ENCODE measurements at regions not wholly inside any gene's neighbourhood (a gene's known extent, or its start where the extent isn't known, plus 50 kb on each side); places are given as distances from the start of the nearest gene placed in this dataset.
A peak's percentile ranks its signal among the peaks of the same experiment; 100 is the strongest.

GRCh38 chr2:8281950-8282857 is 399.7 kb upstream of the ID2 start:
- Mint-ChIP-seq H3K27ac (ENCODE audit: unreplicated experiment) (no peak overlapping the region), H3K9me3 (ENCODE audit: unreplicated experiment) (no peaks in the 10 kb centered on the region), H3K36me3 (ENCODE audit: unreplicated experiment) (no peaks in the 10 kb centered on the region), H3K4me3 (ENCODE audit: unreplicated experiment) (no peak overlapping the region), H3K27me3 (ENCODE audit: unreplicated experiment) (peaks cover 4% of the 10 kb centered on the region), H3K4me1 (ENCODE audit: unreplicated experiment) (no peaks in the 10 kb centered on the region)
- no peak for TF ChIP-seq CTCF (IDR thresholded peaks at IDR 0.05)
- peak; percentile 79 for DNase-seq (ENCODE audit: extremely low spot score, unreplicated experiment)

DNA sequence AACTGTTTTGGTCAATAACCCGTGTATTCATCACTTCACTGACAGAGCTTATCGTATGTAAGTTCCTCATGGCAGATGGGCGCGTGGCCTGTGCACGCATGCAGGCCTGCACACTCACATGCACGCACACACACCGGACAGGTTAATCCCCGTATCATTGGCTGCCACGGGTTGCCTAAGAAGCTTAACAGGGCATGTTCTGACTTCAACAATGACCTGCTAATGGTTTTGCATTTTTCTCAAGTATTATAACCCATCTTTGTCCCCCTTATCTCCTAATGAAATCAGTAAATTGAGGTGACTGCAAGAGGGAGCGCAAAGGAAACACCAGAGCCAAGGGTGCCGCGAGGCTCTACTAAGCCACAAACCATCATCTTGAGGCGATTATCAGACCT is 399.0 kb upstream of the ID2 start:
- H3K4me3 Mint-ChIP-seq (ENCODE audit: unreplicated experiment): no peak overlapping the region
- TF ChIP-seq CTCF (IDR thresholded peaks at IDR 0.05): no peak
- H3K4me1 Mint-ChIP-seq (ENCODE audit: unreplicated experiment): no peaks in the 10 kb centered on the region
- no peak overlapping the region for H3K27ac Mint-ChIP-seq (ENCODE audit: unreplicated experiment)
- H3K27me3 Mint-ChIP-seq (ENCODE audit: unreplicated experiment): peaks cover 8% of the 10 kb centered on the region
- DNase-seq (ENCODE audit: extremely low spot score, unreplicated experiment): no peak
- H3K9me3 Mint-ChIP-seq (ENCODE audit: unreplicated experiment): no peaks in the 10 kb centered on the region
- H3K36me3 Mint-ChIP-seq (ENCODE audit: unreplicated experiment): no peaks in the 10 kb centered on the region

GRCh38 chr2:8285081-8285480 is 396.8 kb upstream of the ID2 start:
- H3K4me3 Mint-ChIP-seq (ENCODE audit: unreplicated experiment): no peak overlapping the region
- H3K27me3 Mint-ChIP-seq (ENCODE audit: unreplicated experiment): peaks cover 8% of the 10 kb centered on the region
- no peak for TF ChIP-seq CTCF (IDR thresholded peaks at IDR 0.05)
- H3K4me1 Mint-ChIP-seq (ENCODE audit: unreplicated experiment): no peaks in the 10 kb centered on the region
- H3K9me3 Mint-ChIP-seq (ENCODE audit: unreplicated experiment): no peaks in the 10 kb centered on the region
- no peak overlapping the region for H3K27ac Mint-ChIP-seq (ENCODE audit: unreplicated experiment)
- DNase-seq (ENCODE audit: extremely low spot score, unreplicated experiment): no peak
- H3K36me3 Mint-ChIP-seq (ENCODE audit: unreplicated experiment): no peaks in the 10 kb centered on the region

GRCh38 chr2:8285898-8286297 is 396.0 kb upstream of the ID2 start:
- no peak for DNase-seq (ENCODE audit: extremely low spot score, unreplicated experiment)
- no peak for TF ChIP-seq CTCF (IDR thresholded peaks at IDR 0.05)
- H3K4me3 Mint-ChIP-seq (ENCODE audit: unreplicated experiment): no peak overlapping the region
- no peaks in the 10 kb centered on the region for H3K36me3 Mint-ChIP-seq (ENCODE audit: unreplicated experiment)
- H3K4me1 Mint-ChIP-seq (ENCODE audit: unreplicated experiment): no peaks in the 10 kb centered on the region
- no peak overlapping the region for H3K27ac Mint-ChIP-seq (ENCODE audit: unreplicated experiment)
- peaks cover 8% of the 10 kb centered on the region for H3K27me3 Mint-ChIP-seq (ENCODE audit: unreplicated experiment)
- no peaks in the 10 kb centered on the region for H3K9me3 Mint-ChIP-seq (ENCODE audit: unreplicated experiment)

GRCh38 chr2:8288206-8288605 is 393.6 kb upstream of the ID2 start:
- TF ChIP-seq CTCF (IDR thresholded peaks at IDR 0.05): no peak
- Mint-ChIP-seq H3K27ac (ENCODE audit: unreplicated experiment) (no peak overlapping the region), H3K27me3 (ENCODE audit: unreplicated experiment) (peaks cover 16% of the 10 kb centered on the region), H3K36me3 (ENCODE audit: unreplicated experiment) (no peaks in the 10 kb centered on the region), H3K4me1 (ENCODE audit: unreplicated experiment) (no peaks in the 10 kb centered on the region), H3K9me3 (ENCODE audit: unreplicated experiment) (no peaks in the 10 kb centered on the region), H3K4me3 (ENCODE audit: unreplicated experiment) (no peak overlapping the region)
- no peak for DNase-seq (ENCODE audit: extremely low spot score, unreplicated experiment)
